Thyroid gland (tissue), 4 donors: ENCODE measurements at regions not wholly inside any gene's neighbourhood (a gene's known extent, or its start where the extent isn't known, plus 50 kb on each side); places are given as distances from the start of the nearest gene placed in this dataset.

Source experiments
- DNase-seq, 2 donors: peaks; one replicate each; pipeline ENCODE4 v3.0.0-alpha.2; 2019
- H3K27ac ChIP-seq, 3 donors: fragments of 200-600 bp; sonication (generic); 1 replicate in 2 of 3; 2 replicates in 1 of 3; pipeline ENCODE4 v1.5.1; 2016 to 2019; ENCODE audit warnings: mild to moderate bottlenecking in 1 of 3, moderate library complexity in 1 of 3
- H3K27me3 ChIP-seq: fragments of 200-600 bp; sonication (generic); one replicate; pipeline ENCODE4 v1.5.1; 2019
- H3K36me3 ChIP-seq, 2 donors: fragments of 200-600 bp; sonication (generic); one replicate each; pipeline ENCODE4 v1.5.1; 2016 to 2019
- H3K4me1 ChIP-seq, 2 donors: fragments of 200-600 bp; sonication (generic); one replicate each; pipeline ENCODE4 v1.5.1; 2017 to 2019
- H3K4me3 ChIP-seq, 3 donors: fragments of 200-600 bp; sonication (generic); replicated peaks in 1 of 3; 1 replicate in 2 of 3; 2 replicates in 1 of 3; pipeline ENCODE4 v1.5.1; 2016; ENCODE audit warnings: mild to moderate bottlenecking in 1 of 3
- H3K9me3 ChIP-seq: fragments of 200-600 bp; sonication (generic); one replicate; pipeline ENCODE4 v1.5.1; 2017
- CTCF ChIP-seq, 6 experiments: fragments of 200-600 bp in 3 of 6; fragments of 450-650 bp in 3 of 6; sonication (generic) in 3 of 6; IDR thresholded peaks; one replicate each; pipeline ENCODE4 v1.5.1; 2016 to 2019; ENCODE audit warnings: antibody characterized with exemption in 6 of 6, mild to moderate bottlenecking in 2 of 6, inconsistent platforms in 1 of 6, moderate library complexity in 1 of 6
- POLR2A ChIP-seq, 2 donors: fragments of 450-650 bp; IDR thresholded peaks; one replicate each; pipeline ENCODE4 v1.6.1; 2017; ENCODE audit warnings: antibody characterized with exemption in 2 of 2, mild to moderate bottlenecking in 2 of 2, moderate library complexity in 1 of 2
- WGBS, 2 donors: methylation state at CpG; one replicate each; pipeline ENCODE4 v1.1.5; 2017; 5-methylcytosine and 5-hydroxymethylcytosine counted together
- intact Hi-C: fragments of 100-400 bp; cut with DNase I; formaldehyde crosslinking; loops from one replicate; pipeline ENCODE4 v1.15.1; 2023

- no peaks in the 10 kb centered on the region for H3K4me1 ChIP-seq
- no peaks in the 10 kb centered on the region for H3K27me3 ChIP-seq
- DNase-seq: no peak
- TF ChIP-seq CTCF (IDR thresholded peaks at IDR 0.05) (no peak), POLR2A (IDR thresholded peaks at IDR 0.05) (no peak)
- H3K27ac ChIP-seq: no peak overlapping the region
- 67 to 71% methylated on average over 4 of the region's 4 CpGs for WGBS, 2 donors
- H3K4me3 ChIP-seq: no peak overlapping the region
- no peaks in the 10 kb centered on the region for H3K9me3 ChIP-seq
- intact Hi-C loops: no loop called here
- H3K36me3 ChIP-seq: no peaks in the 10 kb centered on the region
Measured at GRCh38 chr3:66712210-66712609, 211.4 kb upstream of the LRIG1 start.

GRCh38 chr3:66713921-66714320 is 213.1 kb upstream of the LRIG1 start:
- no peaks in the 10 kb centered on the region for H3K27me3 ChIP-seq
- 46 to 67% methylated on average over 2 of the region's 2 CpGs for WGBS, 2 donors
- H3K27ac ChIP-seq: no peak overlapping the region
- no peaks in the 10 kb centered on the region for H3K9me3 ChIP-seq
- intact Hi-C loops: no loop called here
- TF ChIP-seq CTCF (IDR thresholded peaks at IDR 0.05) (no peak), POLR2A (IDR thresholded peaks at IDR 0.05) (no peak)
- H3K4me3 ChIP-seq: no peak overlapping the region
- no peak for DNase-seq
- H3K4me1 ChIP-seq: no peaks in the 10 kb centered on the region
- H3K36me3 ChIP-seq: no peaks in the 10 kb centered on the region

- 67 to 85% methylated on average over 2 of the region's 2 CpGs for WGBS, 2 donors
- Histone ChIP-seq H3K27ac (no peak overlapping the region), H3K9me3 (no peaks in the 10 kb centered on the region), H3K27me3 (no peaks in the 10 kb centered on the region), H3K4me3 (no peak overlapping the region), H3K36me3 (no peaks in the 10 kb centered on the region), H3K4me1 (no peaks in the 10 kb centered on the region)
- no peak for DNase-seq
- TF ChIP-seq POLR2A (IDR thresholded peaks at IDR 0.05) (no peak), CTCF (IDR thresholded peaks at IDR 0.05) (no peak)
- intact Hi-C loops: no loop called here
Measured at GRCh38 chr3:66715806-66716205, 215.0 kb upstream of the LRIG1 start.

- Histone ChIP-seq H3K36me3 (no peaks in the 10 kb centered on the region), H3K9me3 (no peaks in the 10 kb centered on the region), H3K27me3 (no peaks in the 10 kb centered on the region), H3K4me3 (no peak overlapping the region), H3K27ac (no peak overlapping the region), H3K4me1 (no peaks in the 10 kb centered on the region)
- 87 to 92% methylated on average over 7 of the region's 7 CpGs for WGBS, 2 donors
- TF ChIP-seq POLR2A (IDR thresholded peaks at IDR 0.05) (no peak), CTCF (IDR thresholded peaks at IDR 0.05) (no peak)
- no peak for DNase-seq
- intact Hi-C loops: no loop called here
Measured at GRCh38 chr3:66717806-66718205, 217.0 kb upstream of the LRIG1 start.

- H3K4me3 ChIP-seq: no peak overlapping the region
- no peaks in the 10 kb centered on the region for H3K4me1 ChIP-seq
- H3K27me3 ChIP-seq: no peaks in the 10 kb centered on the region
- no peak for DNase-seq
- no peaks in the 10 kb centered on the region for H3K9me3 ChIP-seq
- H3K36me3 ChIP-seq: no peaks in the 10 kb centered on the region
- no peak overlapping the region for H3K27ac ChIP-seq
- 79 to 81% methylated on average over 6 of the region's 6 CpGs for WGBS, 2 donors
- TF ChIP-seq CTCF (IDR thresholded peaks at IDR 0.05) (no peak), POLR2A (IDR thresholded peaks at IDR 0.05) (no peak)
- intact Hi-C loops: no loop called here
Measured at GRCh38 chr3:66719796-66720356, 219.1 kb upstream of the LRIG1 start.
